HEK293 (cell line): ENCODE measurements at regions not wholly inside any gene's neighbourhood (a gene's known extent, or its start where the extent isn't known, plus 50 kb on each side); places are given as distances from the start of the nearest gene placed in this dataset.

Experiments used
- PRDM10 ChIP-seq: fragments of 450-650 bp; formaldehyde crosslinking; IDR thresholded peaks from 2 replicates; pipeline ENCODE4 v1.5.1; 2016; ENCODE audit warnings: missing biosample characterization, missing genetic modification characterization
- TCF7L2 ChIP-seq: IDR thresholded peaks from 2 replicates; pipeline ENCODE4 v1.6.1; 2011; ENCODE audit warnings: low read depth, mild to moderate bottlenecking, inconsistent platforms, low read length, moderate library complexity, borderline replicate concordance
- ZBTB17 ChIP-seq: fragments of 450-650 bp; formaldehyde crosslinking; IDR thresholded peaks from 2 replicates; pipeline ENCODE4 v1.5.1; 2016; ENCODE audit warnings: missing biosample characterization, missing genetic modification characterization
- ZNF292 ChIP-seq: fragments of 450-650 bp; formaldehyde crosslinking; IDR thresholded peaks from 2 replicates; pipeline ENCODE4 v1.5.1; 2016; ENCODE audit warnings: low read depth, missing biosample characterization, missing genetic modification characterization, borderline replicate concordance
- ZNF362 ChIP-seq: fragments of 450-650 bp; formaldehyde crosslinking; IDR thresholded peaks from 2 replicates; pipeline ENCODE4 v1.5.1; 2016; ENCODE audit warnings: missing biosample characterization, missing genetic modification characterization
- TF ChIP-seq, protein P1 (sequence below): fragments of 450-650 bp; formaldehyde crosslinking; IDR thresholded peaks from 2 replicates; pipeline ENCODE4 v1.5.1; 2017; ENCODE audit warnings: missing biosample characterization, mild to moderate bottlenecking, missing genetic modification characterization, moderate library complexity
- TF ChIP-seq, protein P2 (sequence below): fragments of 450-650 bp; formaldehyde crosslinking; IDR thresholded peaks from 2 replicates; pipeline ENCODE4 v1.5.1; 2016; ENCODE audit warnings: missing biosample characterization, missing genetic modification characterization

DNA sequence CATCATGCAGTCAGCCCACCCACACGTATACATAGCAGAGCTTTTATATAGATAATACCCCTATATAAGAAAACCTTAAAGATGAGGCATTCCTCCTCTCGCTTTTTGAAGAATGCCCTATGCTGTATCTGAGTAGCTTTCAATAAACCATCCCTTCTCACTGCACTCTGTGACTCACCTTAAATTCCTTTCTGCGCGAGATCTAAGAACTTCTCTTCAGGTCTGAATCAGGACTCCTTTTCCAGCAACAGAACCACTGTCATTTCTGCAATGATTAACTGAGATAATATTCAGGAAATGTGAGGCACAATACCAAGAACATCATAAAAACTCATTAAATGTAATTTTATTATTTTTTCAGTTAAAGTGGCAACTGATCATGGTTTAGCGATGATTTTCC is 76.4 kb upstream of the DCLK2 start:
- no peak for TF ChIP-seq ZNF292 (tag by site-specific recombination)
- TF ChIP-seq, protein P1, sequence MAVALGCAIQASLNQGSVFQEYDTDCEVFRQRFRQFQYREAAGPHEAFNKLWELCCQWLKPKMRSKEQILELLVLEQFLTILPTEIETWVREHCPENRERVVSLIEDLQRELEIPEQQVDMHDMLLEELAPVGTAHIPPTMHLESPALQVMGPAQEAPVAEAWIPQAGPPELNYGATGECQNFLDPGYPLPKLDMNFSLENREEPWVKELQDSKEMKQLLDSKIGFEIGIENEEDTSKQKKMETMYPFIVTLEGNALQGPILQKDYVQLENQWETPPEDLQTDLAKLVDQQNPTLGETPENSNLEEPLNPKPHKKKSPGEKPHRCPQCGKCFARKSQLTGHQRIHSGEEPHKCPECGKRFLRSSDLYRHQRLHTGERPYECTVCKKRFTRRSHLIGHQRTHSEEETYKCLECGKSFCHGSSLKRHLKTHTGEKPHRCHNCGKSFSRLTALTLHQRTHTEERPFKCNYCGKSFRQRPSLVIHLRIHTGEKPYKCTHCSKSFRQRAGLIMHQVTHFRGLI (tag by site-specific recombination): no peak
- TF ChIP-seq ZBTB17 (tag by site-specific recombination): no peak
- TF ChIP-seq, protein P2, sequence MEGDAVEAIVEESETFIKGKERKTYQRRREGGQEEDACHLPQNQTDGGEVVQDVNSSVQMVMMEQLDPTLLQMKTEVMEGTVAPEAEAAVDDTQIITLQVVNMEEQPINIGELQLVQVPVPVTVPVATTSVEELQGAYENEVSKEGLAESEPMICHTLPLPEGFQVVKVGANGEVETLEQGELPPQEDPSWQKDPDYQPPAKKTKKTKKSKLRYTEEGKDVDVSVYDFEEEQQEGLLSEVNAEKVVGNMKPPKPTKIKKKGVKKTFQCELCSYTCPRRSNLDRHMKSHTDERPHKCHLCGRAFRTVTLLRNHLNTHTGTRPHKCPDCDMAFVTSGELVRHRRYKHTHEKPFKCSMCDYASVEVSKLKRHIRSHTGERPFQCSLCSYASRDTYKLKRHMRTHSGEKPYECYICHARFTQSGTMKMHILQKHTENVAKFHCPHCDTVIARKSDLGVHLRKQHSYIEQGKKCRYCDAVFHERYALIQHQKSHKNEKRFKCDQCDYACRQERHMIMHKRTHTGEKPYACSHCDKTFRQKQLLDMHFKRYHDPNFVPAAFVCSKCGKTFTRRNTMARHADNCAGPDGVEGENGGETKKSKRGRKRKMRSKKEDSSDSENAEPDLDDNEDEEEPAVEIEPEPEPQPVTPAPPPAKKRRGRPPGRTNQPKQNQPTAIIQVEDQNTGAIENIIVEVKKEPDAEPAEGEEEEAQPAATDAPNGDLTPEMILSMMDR (tag by site-specific recombination): no peak
- TF ChIP-seq PRDM10 (tag by site-specific recombination): no peak
- no peak for TF ChIP-seq ZNF362 (tag by site-specific recombination)
- TF ChIP-seq TCF7L2: no peak
